ENCODE measurements at regions not wholly inside any gene's neighbourhood (a gene's known extent, or its start where the extent isn't known, plus 50 kb on each side); places are given as distances from the start of the nearest gene placed in this dataset.

GRCh38 chr12:89238593-89238992, 113.7 kb downstream of the DUSP6 start:
- H3K4me3 ChIP-seq, result no peak overlapping the region
- no peaks in the 10 kb centered on the region for H3K9me3 ChIP-seq
- no peaks in the 10 kb centered on the region for H3K27me3 ChIP-seq
- no peak overlapping the region for H3K27ac ChIP-seq
- no peaks in the 10 kb centered on the region for H3K4me1 ChIP-seq
- no peak for TF ChIP-seq POLR2A (IDR thresholded peaks at IDR 0.05)
- intact Hi-C loops (cut with DNase I; ENCODE audit: low total_unique reads), result no loop called here
- H3K36me3 ChIP-seq (ENCODE audit: low read depth, missing control alignments), result no peaks in the 10 kb centered on the region
- peak; percentile 16 for DNase-seq
- WGBS, 2 donors, result 28 to 40% methylated on average over 2 of the region's 2 CpGs

GRCh38 chr12:89237763-89238162, 114.5 kb downstream of the DUSP6 start:
- no peak overlapping the region for H3K4me3 ChIP-seq
- TF ChIP-seq CTCF (IDR thresholded peaks at IDR 0.05) (no peak), POLR2A (IDR thresholded peaks at IDR 0.05) (no peak)
- no peak overlapping the region for H3K27ac ChIP-seq
- H3K27me3 ChIP-seq, result no peaks in the 10 kb centered on the region
- no peaks in the 10 kb centered on the region for H3K36me3 ChIP-seq (ENCODE audit: low read depth, missing control alignments)
- intact Hi-C loops (cut with DNase I; ENCODE audit: low total_unique reads), result no loop called here
- no peaks in the 10 kb centered on the region for H3K4me1 ChIP-seq
- DNase-seq, result no peak
- H3K9me3 ChIP-seq, result no peaks in the 10 kb centered on the region
- 96 to 100% methylated on average over 1 of the region's 1 CpG for WGBS, 2 donors

GRCh38 chr12:89236748-89237383, 115.4 kb downstream of the DUSP6 start:
- no peak overlapping the region for H3K4me3 ChIP-seq
- H3K27ac ChIP-seq, result no peak overlapping the region
- H3K4me1 ChIP-seq, result no peaks in the 10 kb centered on the region
- 90 to 97% methylated on average over 3 of the region's 3 CpGs for WGBS, 2 donors
- no peaks in the 10 kb centered on the region for H3K9me3 ChIP-seq
- TF ChIP-seq POLR2A (IDR thresholded peaks at IDR 0.05) (no peak), CTCF (IDR thresholded peaks at IDR 0.05) (no peak)
- DNase-seq, result no peak
- no peaks in the 10 kb centered on the region for H3K27me3 ChIP-seq
- H3K36me3 ChIP-seq (ENCODE audit: low read depth, missing control alignments), result no peaks in the 10 kb centered on the region
- intact Hi-C loops (cut with DNase I; ENCODE audit: low total_unique reads), result no loop called here

GRCh38 chr12:89236237-89236636, 116.1 kb downstream of the DUSP6 start:
- WGBS, 2 donors, result 62 to 67% methylated on average over 1 of the region's 1 CpG
- Histone ChIP-seq H3K4me3 (no peak overlapping the region), H3K27ac (no peak overlapping the region), H3K27me3 (no peaks in the 10 kb centered on the region), H3K9me3 (no peaks in the 10 kb centered on the region), H3K4me1 (no peaks in the 10 kb centered on the region), H3K36me3 (ENCODE audit: low read depth, missing control alignments) (no peaks in the 10 kb centered on the region)
- intact Hi-C loops (cut with DNase I; ENCODE audit: low total_unique reads), result no loop called here
- DNase-seq, result no peak
- TF ChIP-seq CTCF (IDR thresholded peaks at IDR 0.05), result no peak
- no peak for TF ChIP-seq POLR2A (IDR thresholded peaks at IDR 0.05)

- intact Hi-C loops (cut with DNase I; ENCODE audit: low total_unique reads), result no loop called here
- no peaks in the 10 kb centered on the region for H3K9me3 ChIP-seq
- WGBS, 2 donors, result 46 to 50% methylated on average over 5 of the region's 5 CpGs
- DNase-seq, result no peak
- no peaks in the 10 kb centered on the region for H3K4me1 ChIP-seq
- no peaks in the 10 kb centered on the region for H3K27me3 ChIP-seq
- no peak overlapping the region for H3K27ac ChIP-seq
- no peak overlapping the region for H3K4me3 ChIP-seq
- TF ChIP-seq POLR2A (IDR thresholded peaks at IDR 0.05) (no peak), CTCF (IDR thresholded peaks at IDR 0.05) (no peak)
- no peaks in the 10 kb centered on the region for H3K36me3 ChIP-seq (ENCODE audit: low read depth, missing control alignments)
Measured at GRCh38 chr12:89235189-89235993, 116.9 kb downstream of the DUSP6 start.
